Neural progenitor cell (in vitro differentiated cells): ENCODE measurements at regions not wholly inside any gene's neighbourhood (a gene's known extent, or its start where the extent isn't known, plus 50 kb on each side); places are given as distances from the start of the nearest gene placed in this dataset.
"Not testable (repeated sequence)": the region's sequence is repeated elsewhere in the genome, so short reads cannot be mapped to it uniquely, and the experiment has no call there.

Source experiments
- DNase-seq: peaks from one replicate; pipeline ENCODE4 v3.0.0-alpha.2; 2016; ENCODE audit warnings: low spot score
- H2AFZ ChIP-seq: fragments of 200-600 bp; sonication (generic); replicated peaks from 2 replicates; pipeline ENCODE4 v1.6.1; 2016; ENCODE audit warnings: antibody characterized with exemption
- H3F3A ChIP-seq: fragments of 200-600 bp; sonication (generic); 2 replicates; pipeline ENCODE4 v1.6.1; 2016; ENCODE audit warnings: antibody characterized with exemption, low read depth
- H3K27ac ChIP-seq: fragments of 200-600 bp; sonication (generic); 2 replicates; pipeline ENCODE4 v1.5.1; 2016; ENCODE audit warnings: mild to moderate bottlenecking
- H3K27me3 ChIP-seq: fragments of 200-600 bp; sonication (generic); 2 replicates; pipeline ENCODE4 v1.6.1; 2016; ENCODE audit warnings: mild to moderate bottlenecking, moderate library complexity
- H3K36me3 ChIP-seq: fragments of 200-600 bp; sonication (generic); 2 replicates; pipeline ENCODE4 v1.5.1; 2016
- H3K4me1 ChIP-seq: fragments of 200-600 bp; sonication (generic); 2 replicates; pipeline ENCODE4 v1.6.1; 2016; ENCODE audit warnings: mixed run types
- H3K4me2 ChIP-seq: fragments of 200-600 bp; sonication (generic); 2 replicates; pipeline ENCODE4 v1.6.1; 2016
- H3K4me3 ChIP-seq: fragments of 200-600 bp; sonication (generic); 2 replicates; pipeline ENCODE4 v1.5.1; 2016
- H3K79me2 ChIP-seq: fragments of 200-600 bp; sonication (generic); 2 replicates; pipeline ENCODE4 v1.6.1; 2016; ENCODE audit warnings: low read depth
- H3K9ac ChIP-seq: fragments of 200-600 bp; sonication (generic); 2 replicates; pipeline ENCODE4 v1.6.1; 2016
- H3K9me3 ChIP-seq: fragments of 200-600 bp; sonication (generic); 2 replicates; pipeline ENCODE4 v1.5.1; 2016; ENCODE audit warnings: low read depth
- H4K20me1 ChIP-seq: fragments of 200-600 bp; sonication (generic); 2 replicates; pipeline ENCODE4 v1.6.1; 2016; ENCODE audit warnings: low read depth
- H3K27ac Mint-ChIP-seq: 3 replicates; pipeline ENCODE4 v1.8.0; 2021; ENCODE audit warnings: mixed read lengths
- H3K27me3 Mint-ChIP-seq: 2 replicates; pipeline ENCODE4 v1.8.0; 2022; ENCODE audit warnings: low read depth, mild to moderate bottlenecking, inconsistent platforms, moderate library complexity, mixed read lengths; ENCODE audit not compliant: insufficient read depth
- H3K36me3 Mint-ChIP-seq: 3 replicates; pipeline ENCODE4 v1.8.0; 2021; ENCODE audit warnings: mixed read lengths
- H3K4me1 Mint-ChIP-seq: 3 replicates; pipeline ENCODE4 v1.8.0; 2021; ENCODE audit warnings: mixed read lengths
- H3K4me3 Mint-ChIP-seq: 3 replicates; pipeline ENCODE4 v1.8.0; 2021; ENCODE audit warnings: mild to moderate bottlenecking, moderate library complexity, mixed read lengths
- H3K9me3 Mint-ChIP-seq: 3 replicates; pipeline ENCODE4 v1.8.0; 2020; ENCODE audit warnings: mixed read lengths
- EZH2 ChIP-seq: fragments of 200-600 bp; sonication (generic); IDR thresholded peaks from 2 replicates; pipeline ENCODE4 v1.6.1; 2017; ENCODE audit warnings: antibody characterized with exemption, mild to moderate bottlenecking, moderate library complexity
- EZH2phosphoT487 ChIP-seq: fragments of 200-600 bp; sonication (generic); IDR thresholded peaks from 2 replicates; pipeline ENCODE4 v1.6.1; 2017; ENCODE audit warnings: antibody characterized with exemption
- TF ChIP-seq, protein P1 (sequence below): fragments of 200-600 bp; sonication (generic); IDR thresholded peaks from 2 replicates; pipeline ENCODE4 v1.5.1; 2017; ENCODE audit warnings: antibody characterized with exemption, mild to moderate bottlenecking

DNA sequence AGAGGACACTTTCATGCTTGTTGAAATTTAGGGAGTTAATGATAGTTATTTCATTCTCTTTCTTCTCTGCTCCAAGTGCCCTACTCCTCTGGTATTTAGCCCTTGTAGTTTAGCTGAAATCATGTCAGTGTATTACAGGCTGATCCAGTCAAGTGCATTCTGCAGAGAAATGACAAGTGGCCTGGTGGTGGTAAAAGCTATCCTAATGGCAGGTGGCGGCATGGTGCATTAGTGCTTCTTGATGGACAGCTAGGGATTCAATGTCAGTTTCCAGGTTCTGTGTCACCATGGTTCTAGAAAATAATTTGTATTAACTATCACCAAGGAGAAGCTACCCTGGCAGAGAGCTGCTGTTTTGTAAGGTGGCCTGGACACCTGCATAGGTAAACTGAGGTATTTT, 90.0 kb upstream of the BNIP2 start:
- H3K4me2 ChIP-seq = no peak overlapping the region
- Mint-ChIP-seq H3K36me3 (no peaks in the 10 kb centered on the region), H3K9me3 (peaks cover 4% of the 10 kb centered on the region)

DNA sequence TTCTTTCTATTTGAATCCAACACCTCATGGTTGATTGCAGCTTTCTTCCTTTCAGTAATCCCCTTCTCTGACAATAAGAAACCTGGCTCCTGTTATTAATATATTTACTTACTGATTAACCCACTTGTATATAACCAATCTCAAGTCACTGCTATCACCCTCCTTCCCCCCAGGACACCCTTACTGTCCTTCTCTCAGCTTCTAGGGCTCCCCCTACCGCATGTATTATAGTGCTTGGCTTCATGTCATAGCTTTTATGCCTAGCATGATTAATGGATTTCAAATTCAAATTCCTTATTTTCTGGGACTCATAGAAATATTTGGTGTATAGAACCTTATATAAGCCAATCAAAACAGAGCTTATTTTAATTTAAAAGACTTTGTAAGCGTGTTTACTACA, 75.7 kb upstream of the BNIP2 start:
- H3K27ac Mint-ChIP-seq = no peak overlapping the region
- H3K4me3 Mint-ChIP-seq = no peak overlapping the region
- H3K4me1 ChIP-seq = no peaks in the 10 kb centered on the region
- H3K36me3 ChIP-seq = no peaks in the 10 kb centered on the region
- H3K9me3 ChIP-seq = no peaks in the 10 kb centered on the region
- no peaks in the 10 kb centered on the region for H3K4me1 Mint-ChIP-seq
- no peaks in the 10 kb centered on the region for H3F3A ChIP-seq
- no peak for TF ChIP-seq EZH2
- no peak for TF ChIP-seq EZH2phosphoT487
- TF ChIP-seq, protein P1, sequence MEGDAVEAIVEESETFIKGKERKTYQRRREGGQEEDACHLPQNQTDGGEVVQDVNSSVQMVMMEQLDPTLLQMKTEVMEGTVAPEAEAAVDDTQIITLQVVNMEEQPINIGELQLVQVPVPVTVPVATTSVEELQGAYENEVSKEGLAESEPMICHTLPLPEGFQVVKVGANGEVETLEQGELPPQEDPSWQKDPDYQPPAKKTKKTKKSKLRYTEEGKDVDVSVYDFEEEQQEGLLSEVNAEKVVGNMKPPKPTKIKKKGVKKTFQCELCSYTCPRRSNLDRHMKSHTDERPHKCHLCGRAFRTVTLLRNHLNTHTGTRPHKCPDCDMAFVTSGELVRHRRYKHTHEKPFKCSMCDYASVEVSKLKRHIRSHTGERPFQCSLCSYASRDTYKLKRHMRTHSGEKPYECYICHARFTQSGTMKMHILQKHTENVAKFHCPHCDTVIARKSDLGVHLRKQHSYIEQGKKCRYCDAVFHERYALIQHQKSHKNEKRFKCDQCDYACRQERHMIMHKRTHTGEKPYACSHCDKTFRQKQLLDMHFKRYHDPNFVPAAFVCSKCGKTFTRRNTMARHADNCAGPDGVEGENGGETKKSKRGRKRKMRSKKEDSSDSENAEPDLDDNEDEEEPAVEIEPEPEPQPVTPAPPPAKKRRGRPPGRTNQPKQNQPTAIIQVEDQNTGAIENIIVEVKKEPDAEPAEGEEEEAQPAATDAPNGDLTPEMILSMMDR = peak; percentile 39
- H3K27me3 Mint-ChIP-seq = peaks cover 2% of the 10 kb centered on the region
- no peak overlapping the region for H3K4me3 ChIP-seq
- no peaks in the 10 kb centered on the region for H3K27me3 ChIP-seq
- peak; percentile 10 for DNase-seq
- H3K4me2 ChIP-seq = no peak overlapping the region
- no peaks in the 10 kb centered on the region for H3K79me2 ChIP-seq
- H3K9me3 Mint-ChIP-seq = no peaks in the 10 kb centered on the region
- H4K20me1 ChIP-seq = no peaks in the 10 kb centered on the region
- no peak overlapping the region for H3K27ac ChIP-seq
- H3K9ac ChIP-seq = no peak overlapping the region
- no peaks in the 10 kb centered on the region for H3K36me3 Mint-ChIP-seq
- no peak overlapping the region for H2AFZ ChIP-seq

More for the DNA sequence above, 90.0 kb upstream of the BNIP2 start:
- no peak for DNase-seq
- TF ChIP-seq EZH2 (no peak), EZH2phosphoT487 (no peak)
- TF ChIP-seq, protein P1 = no peak
- Histone ChIP-seq H3K27ac (no peak overlapping the region), H3K36me3 (no peaks in the 10 kb centered on the region), H3F3A (no peaks in the 10 kb centered on the region), H4K20me1 (no peaks in the 10 kb centered on the region), H3K9ac (no peak overlapping the region), H2AFZ (no peak overlapping the region), H3K27me3 (no peaks in the 10 kb centered on the region), H3K4me1 (no peaks in the 10 kb centered on the region), H3K79me2 (no peaks in the 10 kb centered on the region), H3K9me3 (no peaks in the 10 kb centered on the region), H3K4me3 (no peak overlapping the region)
- H3K4me3 Mint-ChIP-seq = no peak overlapping the region
- H3K27me3 Mint-ChIP-seq = peaks cover 8% of the 10 kb centered on the region
- no peaks in the 10 kb centered on the region for H3K4me1 Mint-ChIP-seq
- H3K27ac Mint-ChIP-seq = no peak overlapping the region

DNA sequence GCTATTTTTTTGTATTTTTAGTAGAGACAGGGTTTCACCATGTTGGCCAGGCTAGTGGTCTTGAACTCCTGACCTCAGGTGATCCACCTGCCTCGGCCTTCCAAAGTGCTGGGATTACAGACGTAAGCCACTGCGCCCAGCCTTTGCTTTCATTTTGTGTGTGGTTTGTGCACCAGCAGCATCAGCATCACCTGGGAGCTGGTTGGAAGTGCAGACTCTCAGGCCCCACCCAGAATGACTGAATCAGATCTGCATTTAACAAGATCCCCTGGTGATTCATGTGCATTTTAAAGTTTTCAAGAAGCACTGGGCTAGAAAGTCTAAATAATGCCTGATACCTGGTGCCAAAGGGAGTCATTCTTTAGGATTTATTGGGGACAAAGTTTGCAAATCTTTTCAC, 73.4 kb upstream of the BNIP2 start:
- Mint-ChIP-seq H3K27ac (no peak overlapping the region), H3K27me3 (peaks cover 2% of the 10 kb centered on the region), H3K4me3 (no peak overlapping the region), H3K36me3 (no peaks in the 10 kb centered on the region), H3K9me3 (no peaks in the 10 kb centered on the region), H3K4me1 (no peaks in the 10 kb centered on the region)
- Histone ChIP-seq H3K4me1 (no peaks in the 10 kb centered on the region), H3K4me3 (no peak overlapping the region), H3K79me2 (no peaks in the 10 kb centered on the region), H3K4me2 (no peak overlapping the region), H3K9me3 (no peaks in the 10 kb centered on the region), H3K27ac (no peak overlapping the region), H3F3A (no peaks in the 10 kb centered on the region), H3K27me3 (no peaks in the 10 kb centered on the region), H3K36me3 (no peaks in the 10 kb centered on the region), H3K9ac (no peak overlapping the region), H4K20me1 (no peaks in the 10 kb centered on the region), H2AFZ (no peak overlapping the region)
- no peak for DNase-seq
- TF ChIP-seq EZH2phosphoT487 = no peak
- TF ChIP-seq EZH2 = no peak
- TF ChIP-seq, protein P1 = no peak

DNA sequence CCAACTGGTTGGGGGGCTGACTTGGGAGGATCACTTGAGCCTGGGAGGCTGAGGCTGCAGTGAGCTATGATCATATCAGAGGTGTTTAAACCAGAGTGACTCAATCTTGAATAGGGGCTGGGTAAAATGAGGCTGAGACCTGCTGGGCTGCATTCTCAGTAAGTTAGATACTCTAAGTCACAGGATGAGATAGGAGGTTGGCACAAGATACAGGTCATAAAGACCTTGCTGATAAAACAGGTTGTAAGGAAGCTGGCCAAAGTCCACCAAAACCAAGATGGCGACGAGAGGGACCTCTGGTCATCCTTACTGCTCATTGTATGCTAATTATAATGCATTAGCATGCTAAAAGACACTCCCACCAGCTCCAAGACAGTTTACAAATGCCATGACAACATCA, 71.1 kb upstream of the BNIP2 start:
- not testable (repeated sequence) for H3K79me2 ChIP-seq, H3K4me3 Mint-ChIP-seq, H3K27me3 ChIP-seq, H3K9me3 Mint-ChIP-seq, H3K9ac ChIP-seq, H3K4me3 ChIP-seq, H3K27ac ChIP-seq, H3K27ac Mint-ChIP-seq, H3K36me3 Mint-ChIP-seq, H3K36me3 ChIP-seq, H3K27me3 Mint-ChIP-seq, H3K4me2 ChIP-seq, H3K4me1 Mint-ChIP-seq, H3F3A ChIP-seq, DNase-seq, H4K20me1 ChIP-seq, H3K9me3 ChIP-seq, H3K4me1 ChIP-seq, H2AFZ ChIP-seq
